HepG2 (cell line): ENCODE measurements at regions not wholly inside any gene's neighbourhood (a gene's known extent, or its start where the extent isn't known, plus 50 kb on each side); places are given as distances from the start of the nearest gene placed in this dataset.

Experiments
- ARNTL ChIP-seq: sonication (generic); formaldehyde crosslinking; IDR thresholded peaks from 2 replicates; pipeline ENCODE4 v1.4.0; 2020; ENCODE audit warnings: mild to moderate bottlenecking, missing genetic modification reagents
- ATF1 ChIP-seq: IDR thresholded peaks from 2 replicates; pipeline ENCODE4 v1.6.1; 2016; ENCODE audit warnings: mild to moderate bottlenecking, control low read depth
- CC2D1A ChIP-seq: sonication (generic); formaldehyde crosslinking; IDR thresholded peaks from 2 replicates; pipeline ENCODE4 v1.8.1; 2023; ENCODE audit warnings: mild to moderate bottlenecking, missing genetic modification reagents
- ISL2 ChIP-seq: sonication (generic); formaldehyde crosslinking; IDR thresholded peaks from 2 replicates; pipeline ENCODE4 v1.5.0; 2020; ENCODE audit warnings: missing genetic modification reagents
- JUNB ChIP-seq: sonication (generic); formaldehyde crosslinking; IDR thresholded peaks from 2 replicates; pipeline ENCODE4 v1.8.0; 2022; ENCODE audit warnings: missing genetic modification reagents, mild to moderate bottlenecking, borderline replicate concordance
- NFYB ChIP-seq: sonication (generic); formaldehyde crosslinking; IDR thresholded peaks from 2 replicates; pipeline ENCODE4 v1.4.0; 2020; ENCODE audit warnings: missing genetic modification reagents
- NKX3-1 ChIP-seq: sonication (generic); formaldehyde crosslinking; IDR thresholded peaks from 2 replicates; pipeline ENCODE4 v1.5.0; 2020; ENCODE audit warnings: missing genetic modification reagents
- POLR2AphosphoS5 ChIP-seq: IDR thresholded peaks from 2 replicates; pipeline ENCODE4 v1.6.1; 2012; ENCODE audit warnings: low read depth, low read length
- RNF219 ChIP-seq: sonication (generic); formaldehyde crosslinking; IDR thresholded peaks from 2 replicates; pipeline ENCODE4 v1.5.0; 2020; ENCODE audit warnings: mild to moderate bottlenecking, missing genetic modification reagents
- SALL2 ChIP-seq: sonication (generic); formaldehyde crosslinking; IDR thresholded peaks from 2 replicates; pipeline ENCODE4 v1.8.1; 2023; ENCODE audit warnings: mild to moderate bottlenecking, missing genetic modification reagents, inconsistent platforms
- ZHX1 ChIP-seq: sonication (generic); formaldehyde crosslinking; IDR thresholded peaks from 2 replicates; pipeline ENCODE4 v1.8.1; 2022; ENCODE audit warnings: low read depth, mild to moderate bottlenecking, missing genetic modification reagents
- ZNF44 ChIP-seq: sonication (generic); formaldehyde crosslinking; IDR thresholded peaks from 2 replicates; pipeline ENCODE4 v1.5.1; 2020; ENCODE audit warnings: mild to moderate bottlenecking, missing genetic modification reagents

- TF ChIP-seq RNF219 (CRISPR knock-in tag) (no peak), ATF1 (CRISPR knock-in tag) (no peak), ZHX1 (CRISPR knock-in tag) (no peak), ISL2 (CRISPR knock-in tag) (no peak), NFYB (no peak), JUNB (CRISPR knock-in tag) (no peak), ARNTL (CRISPR knock-in tag) (no peak), NKX3-1 (CRISPR knock-in tag) (no peak), ZNF44 (CRISPR knock-in tag) (no peak), CC2D1A (CRISPR knock-in tag) (no peak), SALL2 (no peak), POLR2AphosphoS5 (no peak)
These were observed 452.4 kb downstream of the MED13L start (continued) for GRCh38 chr12:115824936-115825602.
